ENCODE measurements at regions not wholly inside any gene's neighbourhood (a gene's known extent, or its start where the extent isn't known, plus 50 kb on each side); places are given as distances from the start of the nearest gene placed in this dataset.

- TF ChIP-seq CTCF (IDR thresholded peaks at IDR 0.05; ENCODE audit: insufficient read depth, low read length), result no peak
- no peak for DNase-seq (ENCODE audit: low read depth in 1 of 2, low spot score in 1 of 2)
- Histone ChIP-seq H3K27me3 (ENCODE audit: insufficient read depth, poor library complexity, severe bottlenecking) (no peaks in the 10 kb centered on the region), H3K4me3 (replicated peaks; ENCODE audit: insufficient read depth, low read length) (no peak overlapping the region), H3K27ac (replicated peaks) (no peak overlapping the region)
Observed at GRCh38 chr13:68199271-68199670, 969.1 kb upstream of the PCDH9 start.

- no peak overlapping the region for H3K27ac ChIP-seq (replicated peaks)
- no peaks in the 10 kb centered on the region for H3K27me3 ChIP-seq (ENCODE audit: insufficient read depth, poor library complexity, severe bottlenecking)
- no peak overlapping the region for H3K4me3 ChIP-seq (replicated peaks; ENCODE audit: insufficient read depth, low read length)
- DNase-seq (ENCODE audit: low read depth in 1 of 2, low spot score in 1 of 2), result no peak
- TF ChIP-seq REST (IDR thresholded peaks at IDR 0.05; ENCODE audit: insufficient replicate concordance, low read depth) (no peak), CTCF (IDR thresholded peaks at IDR 0.05; ENCODE audit: insufficient read depth, low read length) (no peak), POLR2AphosphoS5 (IDR thresholded peaks at IDR 0.05; ENCODE audit: low read depth) (no peak), GABPA (IDR thresholded peaks at IDR 0.05; ENCODE audit: low read depth) (no peak), SPI1 (IDR thresholded peaks at IDR 0.05; ENCODE audit: borderline replicate concordance, low read depth) (no peak)
Observed at GRCh38 chr13:68190818-68191217, 960.7 kb upstream of the PCDH9 start.

GRCh38 chr13:68185444-68186141, 955.5 kb upstream of the PCDH9 start:
- TF ChIP-seq POLR2AphosphoS5 (IDR thresholded peaks at IDR 0.05; ENCODE audit: low read depth), result no peak
- no peak for TF ChIP-seq GABPA (IDR thresholded peaks at IDR 0.05; ENCODE audit: low read depth)
- TF ChIP-seq REST (IDR thresholded peaks at IDR 0.05; ENCODE audit: insufficient replicate concordance, low read depth), result no peak
- no peak for TF ChIP-seq CTCF (IDR thresholded peaks at IDR 0.05; ENCODE audit: insufficient read depth, low read length)
- TF ChIP-seq SPI1 (IDR thresholded peaks at IDR 0.05; ENCODE audit: borderline replicate concordance, low read depth), result no peak

GRCh38 chr13:68176475-68176874, 946.3 kb upstream of the PCDH9 start:
- H3K4me3 ChIP-seq (replicated peaks; ENCODE audit: insufficient read depth, low read length), result no peak overlapping the region
- TF ChIP-seq POLR2AphosphoS5 (IDR thresholded peaks at IDR 0.05; ENCODE audit: low read depth) (no peak), SPI1 (IDR thresholded peaks at IDR 0.05; ENCODE audit: borderline replicate concordance, low read depth) (no peak)
- no peak for DNase-seq (ENCODE audit: low read depth in 1 of 2, low spot score in 1 of 2)
- no peaks in the 10 kb centered on the region for H3K27me3 ChIP-seq (ENCODE audit: insufficient read depth, poor library complexity, severe bottlenecking)
- H3K27ac ChIP-seq (replicated peaks), result no peak overlapping the region

More at GRCh38 chr13:68185444-68186141, 955.5 kb upstream of the PCDH9 start:
- DNase-seq (ENCODE audit: low read depth in 1 of 2, low spot score in 1 of 2), result no peak
- Histone ChIP-seq H3K27ac (replicated peaks) (no peak overlapping the region), H3K4me3 (replicated peaks; ENCODE audit: insufficient read depth, low read length) (no peak overlapping the region), H3K27me3 (ENCODE audit: insufficient read depth, poor library complexity, severe bottlenecking) (no peaks in the 10 kb centered on the region)

Measured in HL-60 (cell line).